ENCODE measurements at regions not wholly inside any gene's neighbourhood (a gene's known extent, or its start where the extent isn't known, plus 50 kb on each side); places are given as distances from the start of the nearest gene placed in this dataset.

GRCh38 chr5:18181575-18181974 lies 547.3 kb downstream of the TAF11L14 start:
- H3K9me3 ChIP-seq: peaks cover 0 to 10% (median 3%) of the 10 kb centered on the region in 4 donors
- intact Hi-C loops (cut with DNase I; ENCODE audit: low total_unique reads): no loop called here
- H3K4me3 ChIP-seq: no peak overlapping the region
- H3K36me3 ChIP-seq: no peaks in the 10 kb centered on the region
- TF ChIP-seq POLR2AphosphoS5 (IDR thresholded peaks at IDR 0.05) (no peak), CTCF (IDR thresholded peaks at IDR 0.05) (no peak), POLR2A (IDR thresholded peaks at IDR 0.05) (no peak), EP300 (IDR thresholded peaks at IDR 0.05) (no peak)
- no peaks in the 10 kb centered on the region for H3K27me3 ChIP-seq
- DNase-seq: no peak
- H3K27ac ChIP-seq: no peak overlapping the region
- WGBS, 5 donors: 29 to 51% (median 44%) methylated on average over 1 of the region's 1 CpG
- no peaks in the 10 kb centered on the region for H3K4me1 ChIP-seq

GRCh38 chr5:18195910-18196309 lies 561.6 kb downstream of the TAF11L14 start:
- Histone ChIP-seq H3K9me3 (peaks cover 0 to 21% (median 15%) of the 10 kb centered on the region in 4 donors), H3K4me3 (no peak overlapping the region), H3K36me3 (no peaks in the 10 kb centered on the region), H3K4me1 (no peaks in the 10 kb centered on the region), H3K27me3 (no peaks in the 10 kb centered on the region), H3K27ac (no peak overlapping the region)
- intact Hi-C loops (cut with DNase I; ENCODE audit: low total_unique reads): no loop called here
- no peak for DNase-seq
- TF ChIP-seq POLR2A (IDR thresholded peaks at IDR 0.05) (no peak), CTCF (IDR thresholded peaks at IDR 0.05) (no peak)
- WGBS, 5 donors: 45 to 53% (median 50%) methylated on average over 2 of the region's 2 CpGs

GRCh38 chr5:18197734-18198133 lies 563.5 kb downstream of the TAF11L14 start:
- WGBS, 5 donors: 64 to 74% (median 68%) methylated on average over 2 of the region's 2 CpGs

GRCh38 chr5:18202164-18202563 lies 567.9 kb downstream of the TAF11L14 start:
- TF ChIP-seq CTCF (IDR thresholded peaks at IDR 0.05) (no peak), POLR2A (IDR thresholded peaks at IDR 0.05) (no peak)
- DNase-seq: no peak
- no peaks in the 10 kb centered on the region for H3K27me3 ChIP-seq
- 79 to 87% (median 83%) methylated on average over 2 of the region's 2 CpGs for WGBS, 5 donors
- no peak overlapping the region for H3K4me3 ChIP-seq
- H3K4me1 ChIP-seq: no peaks in the 10 kb centered on the region
- H3K36me3 ChIP-seq: no peaks in the 10 kb centered on the region
- H3K27ac ChIP-seq: no peak overlapping the region
- intact Hi-C loops (cut with DNase I; ENCODE audit: low total_unique reads): no loop called here
- peaks cover 0 to 24% (median 14%) of the 10 kb centered on the region in 4 donors for H3K9me3 ChIP-seq

More at GRCh38 chr5:18197734-18198133, 563.5 kb downstream of the TAF11L14 start:
- Histone ChIP-seq H3K9me3 (peaks cover 0 to 18% (median 12%) of the 10 kb centered on the region in 4 donors), H3K36me3 (no peaks in the 10 kb centered on the region), H3K27ac (no peak overlapping the region), H3K4me1 (no peaks in the 10 kb centered on the region), H3K27me3 (no peaks in the 10 kb centered on the region), H3K4me3 (no peak overlapping the region)
- no peak for DNase-seq
- intact Hi-C loops (cut with DNase I; ENCODE audit: low total_unique reads): no loop called here
- TF ChIP-seq POLR2A (IDR thresholded peaks at IDR 0.05): no peak
- no peak for TF ChIP-seq POLR2AphosphoS5 (IDR thresholded peaks at IDR 0.05)
- TF ChIP-seq CTCF (IDR thresholded peaks at IDR 0.05): no peak
- no peak for TF ChIP-seq EP300 (IDR thresholded peaks at IDR 0.05)
